ENCODE measurements at regions not wholly inside any gene's neighbourhood (a gene's known extent, or its start where the extent isn't known, plus 50 kb on each side); places are given as distances from the start of the nearest gene placed in this dataset.

GRCh38 chr1:234941321-234942011 is 187.2 kb downstream of the TOMM20 start:
- BruUV-seq (replicated peaks): no TSS peak
- ChIA-PET CTCF (no interaction called here), POLR2A (ENCODE audit: low non-redundant PET) (no interaction called here)
- intact Hi-C loops (cut with micrococcal nuclease; ENCODE audit: unreplicated experiment): no loop called here
- Histone ChIP-seq H3K4me3 (ENCODE audit: low read depth, low read length, poor library complexity, severe bottlenecking) (no peak overlapping the region), H3K4me1 (ENCODE audit: insufficient read depth, low read length, poor library complexity, severe bottlenecking) (no peaks in the 10 kb centered on the region), H3K9me3 (ENCODE audit: low read depth, low read length, poor library complexity, severe bottlenecking) (no peaks in the 10 kb centered on the region), H3K27ac (ENCODE audit: low read depth, low read length, poor library complexity, severe bottlenecking) (no peak overlapping the region), H3K27me3 (replicated peaks; ENCODE audit: insufficient read depth, low read depth, low read length, poor library complexity) (no peaks in the 10 kb centered on the region), H3K36me3 (ENCODE audit: insufficient read depth, low read length, poor library complexity, severe bottlenecking) (no peaks in the 10 kb centered on the region)
- no peak for TF ChIP-seq EZH2 (IDR thresholded peaks at IDR 0.05; ENCODE audit: borderline replicate concordance, low read depth, low read length, poor library complexity, severe bottlenecking)
- no peak for TF ChIP-seq CTCF (conservative IDR thresholded peaks at IDR 0.05; ENCODE audit: low read depth, low read length)
- no peak for DNase-seq (ENCODE audit: low spot score)

GRCh38 chr1:234940841-234941240 is 187.8 kb downstream of the TOMM20 start:
- intact Hi-C loops (cut with micrococcal nuclease; ENCODE audit: unreplicated experiment): no loop called here
- no peak for DNase-seq (ENCODE audit: low spot score)
- Histone ChIP-seq H3K4me3 (ENCODE audit: low read depth, low read length, poor library complexity, severe bottlenecking) (no peak overlapping the region), H3K4me1 (ENCODE audit: insufficient read depth, low read length, poor library complexity, severe bottlenecking) (no peaks in the 10 kb centered on the region), H3K9me3 (ENCODE audit: low read depth, low read length, poor library complexity, severe bottlenecking) (no peaks in the 10 kb centered on the region), H3K27ac (ENCODE audit: low read depth, low read length, poor library complexity, severe bottlenecking) (no peak overlapping the region), H3K36me3 (ENCODE audit: insufficient read depth, low read length, poor library complexity, severe bottlenecking) (no peaks in the 10 kb centered on the region), H3K27me3 (replicated peaks; ENCODE audit: insufficient read depth, low read depth, low read length, poor library complexity) (no peaks in the 10 kb centered on the region)
- ChIA-PET POLR2A (ENCODE audit: low non-redundant PET) (no interaction called here), CTCF (no interaction called here)
- no peak for TF ChIP-seq EZH2 (IDR thresholded peaks at IDR 0.05; ENCODE audit: borderline replicate concordance, low read depth, low read length, poor library complexity, severe bottlenecking)
- no peak for TF ChIP-seq CTCF (conservative IDR thresholded peaks at IDR 0.05; ENCODE audit: low read depth, low read length)
- BruUV-seq (replicated peaks): no TSS peak

GRCh38 chr1:234938924-234939323 is 189.7 kb downstream of the TOMM20 start:
- no peaks in the 10 kb centered on the region for H3K9me3 ChIP-seq (ENCODE audit: low read depth, low read length, poor library complexity, severe bottlenecking)
- H3K36me3 ChIP-seq (ENCODE audit: insufficient read depth, low read length, poor library complexity, severe bottlenecking): no peaks in the 10 kb centered on the region
- H3K27ac ChIP-seq (ENCODE audit: low read depth, low read length, poor library complexity, severe bottlenecking): no peak overlapping the region
- TF ChIP-seq EZH2 (IDR thresholded peaks at IDR 0.05; ENCODE audit: borderline replicate concordance, low read depth, low read length, poor library complexity, severe bottlenecking) (no peak), CTCF (conservative IDR thresholded peaks at IDR 0.05; ENCODE audit: low read depth, low read length) (no peak)
- no peaks in the 10 kb centered on the region for H3K4me1 ChIP-seq (ENCODE audit: insufficient read depth, low read length, poor library complexity, severe bottlenecking)
- intact Hi-C loops (cut with micrococcal nuclease; ENCODE audit: unreplicated experiment): no loop called here
- no peak for DNase-seq (ENCODE audit: low spot score)
- ChIA-PET POLR2A (ENCODE audit: low non-redundant PET) (no interaction called here), CTCF (no interaction called here)
- no TSS peak for BruUV-seq (replicated peaks)
- no peak overlapping the region for H3K4me3 ChIP-seq (ENCODE audit: low read depth, low read length, poor library complexity, severe bottlenecking)
- H3K27me3 ChIP-seq (replicated peaks; ENCODE audit: insufficient read depth, low read depth, low read length, poor library complexity): no peaks in the 10 kb centered on the region
